Stimulated activated naive CD8-positive, alpha-beta T cell treated with anti-CD3 and anti-CD28 coated beads, Interleukin-15, Interleukin-2, amounts not matched to agents 100 U/mL and 50 U/mL, for 24 hours (primary cell): ENCODE measurements at regions not wholly inside any gene's neighbourhood (a gene's known extent, or its start where the extent isn't known, plus 50 kb on each side); places are given as distances from the start of the nearest gene placed in this dataset.
"Not testable (repeated sequence)": the region's sequence is repeated elsewhere in the genome, so short reads cannot be mapped to it uniquely, and the experiment has no call there.

ENCODE experiments used
- ATAC-seq: fragments of 150-1000 bp; cut with Tn5 transposase; one replicate; pipeline ENCODE4 v1.10.0; 2021
- DNase-seq: peaks from one replicate; pipeline ENCODE4 v3.0.0; 2021

DNA sequence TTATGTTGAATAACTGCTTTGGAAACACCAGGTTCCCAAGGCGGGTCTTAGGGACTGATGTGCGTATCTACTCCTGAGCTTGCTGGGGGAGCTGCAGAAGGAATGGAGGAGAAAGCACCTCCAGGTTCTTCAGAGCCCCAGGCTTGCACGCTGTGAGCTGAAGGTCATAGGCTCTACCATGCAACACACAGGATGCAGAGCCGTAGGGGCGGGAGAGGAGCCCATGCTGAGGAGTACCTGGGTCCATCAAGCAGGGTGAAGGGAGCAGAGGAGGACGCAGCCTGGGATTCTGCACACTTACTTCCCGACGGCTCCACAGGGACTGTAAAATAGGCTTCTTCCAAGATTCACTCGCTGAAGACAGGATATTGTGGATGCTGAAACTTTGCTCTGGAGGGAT, 426.5 kb upstream of the FRG1 start:
- DNase-seq = no peak
- ATAC-seq = no peak

GRCh38 chr4:189516902-189517301, 423.8 kb upstream of the FRG1 start:
- no peak for ATAC-seq

GRCh38 chr4:189519186-189519585, 421.5 kb upstream of the FRG1 start:
- ATAC-seq (no peak), DNase-seq (no peak)

More at GRCh38 chr4:189516902-189517301, 423.8 kb upstream of the FRG1 start:
- no peak for DNase-seq

DNA sequence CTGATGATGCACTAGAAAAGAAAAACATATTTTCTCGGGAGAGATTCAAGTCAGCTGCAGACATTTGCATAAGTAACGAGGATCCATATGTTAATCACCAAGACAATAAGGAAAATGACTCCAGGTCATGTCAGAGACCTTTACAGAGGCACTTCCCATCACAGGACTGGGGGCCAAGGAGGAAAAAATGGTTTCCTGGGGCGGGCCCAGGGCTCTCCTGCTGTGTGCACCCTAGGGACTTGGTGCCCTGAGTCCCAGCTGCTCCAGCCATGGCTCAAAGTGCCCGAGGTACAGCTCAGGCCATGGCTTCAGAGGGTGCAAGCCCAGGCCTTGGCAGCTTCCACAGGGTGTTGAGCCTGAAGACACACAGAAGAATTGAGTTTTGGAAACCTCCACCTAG, 415.4 kb upstream of the FRG1 start:
- ATAC-seq = no peak
- no peak for DNase-seq

- ATAC-seq = no peak
- no peak for DNase-seq
Observed at GRCh38 chr4:189530848-189531247, 409.8 kb upstream of the FRG1 start.

GRCh38 chr4:189533603-189534002, 407.1 kb upstream of the FRG1 start:
- DNase-seq (no peak), ATAC-seq (no peak)

DNA sequence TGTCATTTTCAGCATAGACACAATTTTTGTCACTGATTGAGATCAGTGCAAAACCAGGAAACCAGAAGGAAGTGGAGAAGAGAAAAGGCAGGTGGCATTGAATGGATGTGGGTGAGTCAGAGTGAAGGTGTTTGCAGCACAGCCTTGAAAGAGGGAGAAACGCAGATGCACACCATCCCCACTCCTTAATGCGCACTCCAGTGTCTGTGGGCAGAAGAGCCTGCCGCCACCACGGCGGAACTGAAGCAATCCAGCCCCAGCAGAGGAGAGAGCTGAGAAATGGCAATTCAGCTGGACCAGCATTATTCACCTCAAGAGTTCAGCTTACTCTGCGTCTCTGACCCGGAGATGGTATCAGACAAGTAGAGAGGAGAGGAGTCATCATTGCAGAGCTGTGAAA, 393.1 kb upstream of the FRG1 start:
- ATAC-seq = no peak

DNA sequence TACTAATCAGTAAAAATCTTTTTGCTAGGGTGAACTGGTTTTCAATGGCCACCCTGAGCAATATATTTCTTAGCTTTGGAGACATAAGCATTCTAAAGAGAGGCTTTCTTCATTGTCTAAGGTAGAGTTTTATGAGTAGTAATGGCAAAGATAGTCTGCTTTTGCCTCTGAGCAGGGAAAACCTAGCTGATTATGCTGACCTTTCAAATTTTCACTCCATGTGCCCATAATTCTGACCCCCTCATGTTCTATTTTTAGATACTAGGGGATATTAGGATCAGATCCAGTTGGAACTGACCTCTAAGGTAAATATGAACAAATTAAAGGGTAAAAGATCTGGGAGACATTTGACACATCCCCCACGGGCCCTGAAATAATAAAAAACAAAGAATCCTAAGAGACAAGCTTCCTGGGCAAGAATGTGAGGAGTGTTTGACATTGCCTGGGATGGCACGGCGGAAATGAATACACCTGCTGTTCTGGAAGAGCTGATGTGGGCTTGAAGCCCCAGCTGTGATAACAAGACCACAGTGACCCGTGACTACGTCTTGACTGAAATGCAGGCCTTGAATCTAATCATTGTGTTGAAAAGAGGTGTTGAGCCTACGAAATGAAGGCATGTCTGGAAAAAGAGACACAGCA, 392.1 kb upstream of the FRG1 start:
- ATAC-seq = no peak

More for the DNA sequence above, 393.1 kb upstream of the FRG1 start:
- no peak for DNase-seq

GRCh38 chr4:189551931-189552670, 388.6 kb upstream of the FRG1 start:
- not testable (repeated sequence) for DNase-seq, ATAC-seq

More for the DNA sequence above, 392.1 kb upstream of the FRG1 start:
- no peak for DNase-seq

DNA sequence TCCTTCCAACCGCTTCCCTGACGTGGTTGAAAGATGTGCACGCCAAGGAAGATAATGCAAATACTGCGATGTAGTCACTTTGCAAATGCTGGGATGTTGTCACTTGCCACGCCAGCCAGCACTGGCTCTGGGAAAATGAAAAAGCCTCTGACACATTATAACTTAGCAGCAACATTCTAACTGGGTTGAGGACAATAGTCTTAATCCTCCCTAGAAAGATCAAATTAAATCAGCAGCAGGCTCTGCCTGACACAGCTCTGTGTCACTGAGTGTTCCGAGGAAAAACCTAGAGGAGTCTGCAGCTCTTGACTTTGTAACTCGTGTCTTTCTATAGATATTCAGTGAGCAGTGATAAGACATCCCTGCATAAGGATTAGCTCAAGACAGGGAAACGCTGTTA, 380.1 kb upstream of the FRG1 start:
- DNase-seq, ATAC-seq: not testable (repeated sequence)

DNA sequence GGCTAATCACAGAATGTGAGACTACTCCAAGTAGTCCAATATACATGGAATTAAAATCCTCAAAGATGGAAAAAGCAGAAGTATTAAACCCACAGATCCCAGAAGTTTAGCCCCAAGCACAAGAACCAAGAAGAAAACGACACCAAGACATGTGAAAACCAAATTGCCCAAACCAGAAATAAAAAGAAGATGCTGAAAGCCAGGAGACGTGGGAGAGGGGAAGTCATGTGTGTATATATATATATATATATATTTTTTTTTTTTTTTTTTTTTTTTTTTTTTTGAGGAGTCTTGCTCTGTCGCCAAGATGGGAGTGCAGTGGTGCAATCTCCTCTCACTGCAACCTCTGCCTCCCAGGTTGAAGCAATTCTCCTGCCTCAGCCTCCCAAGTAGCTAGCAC, 376.9 kb upstream of the FRG1 start:
- not testable (repeated sequence) for ATAC-seq, DNase-seq

GRCh38 chr4:189566271-189566670, 374.4 kb upstream of the FRG1 start:
- ATAC-seq, DNase-seq: not testable (repeated sequence)

DNA sequence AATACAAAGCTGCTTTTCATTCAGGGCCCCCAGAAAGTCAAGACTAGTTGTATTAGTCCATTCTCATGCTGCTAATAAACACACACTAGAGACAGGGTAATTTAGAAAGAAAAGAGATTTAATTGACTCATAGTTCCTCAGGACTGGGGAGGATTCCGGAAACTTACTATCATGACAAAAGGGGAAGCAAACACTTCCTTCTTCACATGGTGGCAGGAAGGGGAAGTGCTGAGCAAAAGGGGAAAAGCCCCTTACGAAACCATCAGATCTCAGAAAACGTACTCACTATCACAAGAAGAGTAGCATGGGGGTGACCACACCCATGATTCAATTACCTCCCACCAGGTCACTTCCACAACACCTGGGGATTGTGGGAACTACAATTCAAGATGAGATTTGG, 373.8 kb upstream of the FRG1 start:
- not testable (repeated sequence) for ATAC-seq, DNase-seq

GRCh38 chr4:189579645-189580044, 361.0 kb upstream of the FRG1 start:
- ATAC-seq, DNase-seq: not testable (repeated sequence)

- DNase-seq, ATAC-seq: not testable (repeated sequence)
Observed at GRCh38 chr4:189586908-189587632, 353.6 kb upstream of the FRG1 start.

- ATAC-seq, DNase-seq: not testable (repeated sequence)
Observed at GRCh38 chr4:189589201-189589600, 351.5 kb upstream of the FRG1 start.

DNA sequence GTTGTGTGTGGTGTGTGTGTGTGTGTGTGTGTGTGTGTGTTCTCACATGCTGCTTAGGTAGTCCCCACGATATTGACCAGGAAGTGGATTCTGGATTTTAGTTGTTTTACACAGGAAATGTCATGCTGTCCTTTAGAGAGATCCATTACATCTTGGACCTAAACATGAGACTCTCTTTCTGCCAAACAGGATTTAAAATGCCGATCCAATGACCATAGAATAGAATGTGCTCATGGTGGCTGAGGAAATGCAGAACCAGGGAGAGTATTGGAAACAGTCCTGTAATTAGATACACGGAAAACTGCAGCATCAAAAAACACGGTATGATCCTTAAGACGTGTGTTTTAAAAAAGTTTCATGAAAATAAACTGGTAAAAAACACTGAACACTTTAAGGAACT, 347.8 kb upstream of the FRG1 start:
- DNase-seq = no peak
- ATAC-seq = no peak

DNA sequence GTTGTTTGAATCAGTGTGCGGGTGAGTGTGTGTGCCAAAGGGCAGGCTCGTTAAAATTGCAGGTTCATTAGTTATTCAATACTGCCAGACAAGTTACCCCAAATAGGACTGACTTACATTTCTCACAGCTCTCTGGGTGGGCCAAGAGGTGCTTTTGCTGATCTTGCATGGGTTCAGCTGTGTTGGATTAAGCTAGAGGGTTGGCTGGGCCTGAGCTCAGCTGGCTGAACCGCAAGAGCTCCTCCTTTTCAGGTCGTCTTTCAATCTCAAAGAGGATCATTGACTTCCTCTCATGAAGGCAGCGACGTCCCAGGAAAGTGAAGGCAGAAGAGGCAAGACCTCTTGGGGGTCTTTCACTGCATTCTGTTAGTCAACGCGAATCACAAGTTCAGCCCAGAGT, 343.3 kb upstream of the FRG1 start:
- DNase-seq (no peak), ATAC-seq (no peak)

DNA sequence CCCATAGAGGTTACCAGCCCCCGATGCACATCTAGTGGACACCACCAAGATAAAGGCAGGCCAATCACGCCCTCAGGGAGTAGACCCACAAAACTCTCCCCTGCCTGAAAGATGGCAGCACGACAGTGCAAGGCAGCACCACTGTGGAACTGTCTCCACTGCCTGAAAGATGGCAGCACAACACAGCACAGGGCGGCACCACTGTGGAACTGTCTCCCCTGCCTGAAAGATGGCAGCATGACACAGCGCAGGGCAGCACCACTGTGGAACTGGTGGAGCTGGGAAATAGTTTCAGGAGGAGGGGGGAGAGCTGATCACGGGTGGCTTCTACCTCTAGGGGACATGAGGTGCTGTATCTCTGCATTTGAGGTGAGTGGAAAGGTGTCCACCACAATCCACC, 340.4 kb upstream of the FRG1 start:
- DNase-seq (no peak), ATAC-seq (no peak)

- DNase-seq (no peak), ATAC-seq (no peak)
Observed at GRCh38 chr4:189600718-189601435, 339.8 kb upstream of the FRG1 start.

DNA sequence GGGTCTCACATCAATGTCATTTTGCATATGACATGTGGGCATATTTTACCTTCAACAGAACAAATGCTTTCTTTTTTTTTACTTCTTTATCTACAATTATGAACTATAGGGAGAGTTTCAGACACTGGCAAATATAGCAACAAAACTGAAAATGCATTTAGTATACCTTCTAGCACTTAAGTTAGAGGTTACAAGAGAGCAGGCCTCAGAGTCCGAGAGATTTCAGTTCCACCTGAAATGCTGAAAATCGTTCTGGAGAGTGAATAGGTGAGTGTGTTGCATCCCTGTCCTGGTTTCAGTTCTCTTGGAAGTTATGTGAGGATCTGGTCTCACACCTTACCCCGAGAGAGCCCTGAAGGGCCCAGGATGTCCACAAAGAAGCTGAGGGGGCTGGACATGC, 337.8 kb upstream of the FRG1 start:
- DNase-seq, ATAC-seq: not testable (repeated sequence)

GRCh38 chr4:189610571-189610970, 330.1 kb upstream of the FRG1 start:
- not testable (repeated sequence) for ATAC-seq, DNase-seq
